ENCODE measurements at regions not wholly inside any gene's neighbourhood (a gene's known extent, or its start where the extent isn't known, plus 50 kb on each side); places are given as distances from the start of the nearest gene placed in this dataset.
A peak's percentile ranks its signal among the peaks of the same experiment; 100 is the strongest.

DNA sequence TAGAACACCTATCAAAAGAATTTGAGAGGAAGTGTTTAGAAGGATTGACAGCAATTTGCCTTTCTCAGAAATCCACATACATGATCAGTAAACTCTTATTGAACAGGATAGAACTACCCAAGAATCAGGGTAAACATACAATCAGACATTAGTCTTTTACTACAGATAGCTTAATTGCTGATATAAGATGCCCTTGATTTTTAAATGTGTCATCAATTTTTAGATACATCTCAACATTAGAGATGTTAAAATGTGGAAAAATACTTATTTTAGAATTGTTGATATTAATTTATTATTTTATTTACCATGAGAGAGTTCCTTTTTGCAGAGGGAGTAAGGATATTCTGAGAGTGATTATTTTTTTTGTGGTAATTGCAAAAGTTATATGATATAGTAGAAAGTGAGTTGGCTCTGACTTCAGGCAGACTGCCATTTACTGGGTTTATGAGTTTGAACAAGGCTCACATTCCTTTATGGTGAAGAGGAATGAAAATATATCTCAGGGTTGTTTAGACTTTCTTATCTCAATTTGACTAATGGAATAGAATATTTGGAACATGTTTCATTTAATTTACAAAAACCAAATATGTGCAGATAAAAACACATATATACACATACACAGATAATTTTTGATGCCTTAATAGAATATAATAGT lies 302.8 kb upstream of the GOLIM4 start:
- Histone ChIP-seq H3K4me1 (ENCODE audit: control insufficient read depth, insufficient read depth, low read length) (peaks cover 12% of the 10 kb centered on the region), H3K9me3 (replicated peaks; ENCODE audit: low read length) (no peaks in the 10 kb centered on the region)

DNA sequence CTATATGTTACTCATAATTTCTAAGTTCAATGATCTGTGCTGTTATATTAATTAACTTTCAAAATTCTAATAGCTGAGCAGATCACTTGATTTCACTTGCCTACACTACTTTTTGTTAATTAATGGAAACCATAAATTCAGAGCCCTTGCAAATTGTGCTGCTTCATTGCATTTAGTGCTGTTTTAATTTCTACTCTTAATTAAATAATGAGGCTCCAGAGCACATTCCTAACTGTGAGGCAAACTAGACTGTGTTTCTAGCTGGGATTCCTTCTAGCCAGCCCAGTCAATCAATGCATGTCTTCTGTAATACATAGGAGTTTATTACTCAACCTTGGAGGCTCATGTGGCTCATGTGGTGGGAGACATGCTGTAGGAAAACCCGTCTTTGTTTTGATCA lies 301.1 kb upstream of the GOLIM4 start:
- H3K36me3 ChIP-seq (ENCODE audit: insufficient read depth, low read length), result no peaks in the 10 kb centered on the region
- H3K4me1 ChIP-seq (ENCODE audit: control insufficient read depth, insufficient read depth, low read length), result peaks cover 12% of the 10 kb centered on the region
- H3K27me3 ChIP-seq (ENCODE audit: control insufficient read depth, insufficient read depth, low read length), result no peaks in the 10 kb centered on the region
- H3K9me3 ChIP-seq (replicated peaks; ENCODE audit: low read length), result no peaks in the 10 kb centered on the region
- no peak overlapping the region for H3K4me3 ChIP-seq (ENCODE audit: low read length)
- no peak overlapping the region for H3K4me2 ChIP-seq (ENCODE audit: low read length)
- no peak overlapping the region for H3K9ac ChIP-seq (ENCODE audit: low read depth, low read length)

More for the DNA sequence above, 302.8 kb upstream of the GOLIM4 start:
- Histone ChIP-seq H3K9ac (ENCODE audit: low read depth, low read length) (no peak overlapping the region), H3K4me2 (ENCODE audit: low read length) (peak overlapping the region; percentile 28), H3K27me3 (ENCODE audit: control insufficient read depth, insufficient read depth, low read length) (no peaks in the 10 kb centered on the region), H3K4me3 (ENCODE audit: low read length) (no peak overlapping the region), H3K36me3 (ENCODE audit: insufficient read depth, low read length) (no peaks in the 10 kb centered on the region)

DNA sequence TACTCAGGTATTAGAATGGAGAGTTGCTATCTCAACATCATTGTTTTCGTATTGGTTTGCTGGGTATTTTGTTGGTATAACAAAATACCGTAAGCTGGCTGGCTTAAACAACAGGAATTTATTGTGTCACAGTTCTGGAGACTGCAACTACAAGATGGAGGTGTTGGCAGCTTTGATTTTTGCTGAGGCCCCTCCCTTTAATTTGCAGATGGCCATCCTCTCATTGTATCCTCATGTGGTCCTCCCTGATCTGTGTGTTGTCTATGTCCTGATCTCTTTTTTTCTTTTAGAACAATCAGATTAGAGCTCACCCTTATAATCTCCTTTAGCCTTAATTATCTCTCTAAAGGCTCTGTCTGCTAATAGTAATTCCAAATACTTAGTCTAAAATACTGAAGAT lies 299.8 kb upstream of the GOLIM4 start:
- no peak overlapping the region for H3K9ac ChIP-seq (ENCODE audit: low read depth, low read length)
- no peaks in the 10 kb centered on the region for H3K36me3 ChIP-seq (ENCODE audit: insufficient read depth, low read length)
- H3K4me2 ChIP-seq (ENCODE audit: low read length), result no peak overlapping the region
- H3K27me3 ChIP-seq (ENCODE audit: control insufficient read depth, insufficient read depth, low read length), result no peaks in the 10 kb centered on the region
- H3K9me3 ChIP-seq (replicated peaks; ENCODE audit: low read length), result no peaks in the 10 kb centered on the region
- peaks cover 12% of the 10 kb centered on the region for H3K4me1 ChIP-seq (ENCODE audit: control insufficient read depth, insufficient read depth, low read length)
- no peak overlapping the region for H3K4me3 ChIP-seq (ENCODE audit: low read length)

DNA sequence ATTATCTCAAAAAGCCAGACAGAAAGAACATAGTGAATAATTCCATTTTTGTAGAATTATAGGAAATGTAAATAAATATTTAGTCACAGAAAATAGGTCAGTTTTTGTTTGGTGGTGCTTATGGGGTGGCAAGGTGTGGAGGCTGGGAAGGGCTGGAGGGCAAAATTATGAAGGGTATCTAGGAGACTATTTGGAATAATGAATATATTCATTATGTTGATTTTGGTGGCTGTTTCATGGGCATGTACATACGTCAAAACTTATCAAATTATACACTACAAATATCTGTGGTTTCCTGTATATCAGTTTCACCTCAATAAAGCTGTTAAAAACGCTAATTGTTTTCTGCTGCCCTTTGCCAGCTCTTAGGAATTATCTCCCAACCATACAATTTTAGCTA lies 298.7 kb upstream of the GOLIM4 start:
- no peak overlapping the region for H3K4me3 ChIP-seq (ENCODE audit: low read length)
- H3K9ac ChIP-seq (ENCODE audit: low read depth, low read length), result no peak overlapping the region
- H3K4me1 ChIP-seq (ENCODE audit: control insufficient read depth, insufficient read depth, low read length), result peaks cover 12% of the 10 kb centered on the region
- H3K27me3 ChIP-seq (ENCODE audit: control insufficient read depth, insufficient read depth, low read length), result no peaks in the 10 kb centered on the region
- no peaks in the 10 kb centered on the region for H3K9me3 ChIP-seq (replicated peaks; ENCODE audit: low read length)
- no peaks in the 10 kb centered on the region for H3K36me3 ChIP-seq (ENCODE audit: insufficient read depth, low read length)
- no peak overlapping the region for H3K4me2 ChIP-seq (ENCODE audit: low read length)

DNA sequence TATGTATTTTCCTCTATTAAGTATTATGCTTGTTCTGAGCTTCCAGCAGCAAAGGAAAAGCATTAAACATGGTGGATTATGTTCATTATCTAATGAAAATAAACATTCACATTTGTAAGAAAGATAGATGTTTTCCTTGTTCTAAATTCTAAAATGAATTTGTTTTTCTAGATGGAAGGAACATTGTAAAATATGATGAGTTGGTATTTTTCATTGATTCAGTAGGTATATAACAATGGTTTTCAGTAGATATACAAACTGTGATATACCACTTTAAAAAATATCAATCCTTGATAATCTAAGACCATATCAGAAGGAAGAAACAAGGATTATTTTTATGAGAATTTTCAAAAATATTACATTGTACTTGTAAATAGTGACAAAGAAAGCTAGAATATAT lies 290.6 kb upstream of the GOLIM4 start:
- no peaks in the 10 kb centered on the region for H3K27me3 ChIP-seq (ENCODE audit: control insufficient read depth, insufficient read depth, low read length)
- H3K9me3 ChIP-seq (replicated peaks; ENCODE audit: low read length), result no peaks in the 10 kb centered on the region
- no peak overlapping the region for H3K4me2 ChIP-seq (ENCODE audit: low read length)
- H3K36me3 ChIP-seq (ENCODE audit: insufficient read depth, low read length), result no peaks in the 10 kb centered on the region
- no peak overlapping the region for H3K4me3 ChIP-seq (ENCODE audit: low read length)
- H3K4me1 ChIP-seq (ENCODE audit: control insufficient read depth, insufficient read depth, low read length), result no peaks in the 10 kb centered on the region
- no peak overlapping the region for H3K9ac ChIP-seq (ENCODE audit: low read depth, low read length)

DNA sequence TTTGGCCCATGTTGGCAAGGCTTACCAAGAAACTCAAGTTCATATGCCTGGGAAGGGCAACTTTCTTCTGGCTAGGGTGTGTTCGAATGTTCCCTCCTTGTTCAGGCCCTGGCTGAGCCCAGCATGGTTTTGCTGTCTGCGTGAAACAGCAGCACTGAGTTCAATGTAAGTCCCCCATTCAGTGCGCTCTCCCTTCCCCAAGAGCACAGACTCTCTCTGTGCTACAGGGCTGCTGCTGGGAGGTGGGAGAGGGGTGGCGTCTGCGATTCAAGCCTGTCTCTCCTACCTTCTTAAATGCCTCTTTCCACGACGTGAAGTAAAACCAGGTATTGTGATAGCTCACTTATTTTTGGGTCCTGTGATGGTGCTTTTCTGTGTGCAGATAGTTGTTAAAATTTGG lies 289.3 kb upstream of the GOLIM4 start:
- Histone ChIP-seq H3K4me2 (ENCODE audit: low read length) (no peak overlapping the region), H3K36me3 (ENCODE audit: insufficient read depth, low read length) (no peaks in the 10 kb centered on the region), H3K9ac (ENCODE audit: low read depth, low read length) (no peak overlapping the region), H3K27me3 (ENCODE audit: control insufficient read depth, insufficient read depth, low read length) (no peaks in the 10 kb centered on the region), H3K4me3 (ENCODE audit: low read length) (no peak overlapping the region), H3K4me1 (ENCODE audit: control insufficient read depth, insufficient read depth, low read length) (no peaks in the 10 kb centered on the region), H3K9me3 (replicated peaks; ENCODE audit: low read length) (no peaks in the 10 kb centered on the region)

DNA sequence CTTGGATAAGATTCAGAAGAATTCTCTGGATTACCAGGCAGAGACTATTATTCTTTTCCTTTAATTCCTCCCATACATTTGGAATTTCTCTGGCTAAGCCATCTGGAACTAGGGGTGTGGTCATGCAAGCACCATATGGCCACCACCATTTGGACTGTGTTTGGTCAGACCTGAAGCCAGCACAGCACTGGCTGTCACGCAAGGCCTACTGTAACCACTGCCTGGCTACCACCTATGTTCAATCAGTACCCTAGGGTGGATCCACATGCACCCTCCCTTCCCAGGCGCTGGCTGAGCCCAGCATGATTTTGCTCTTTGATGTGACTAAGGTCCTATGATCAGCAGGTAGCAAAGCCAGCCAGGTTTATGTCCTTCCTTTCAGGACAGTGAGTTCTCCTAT lies 287.8 kb upstream of the GOLIM4 start:
- no peak overlapping the region for H3K4me3 ChIP-seq (ENCODE audit: low read length)
- no peaks in the 10 kb centered on the region for H3K4me1 ChIP-seq (ENCODE audit: control insufficient read depth, insufficient read depth, low read length)
- H3K9me3 ChIP-seq (replicated peaks; ENCODE audit: low read length), result no peaks in the 10 kb centered on the region
- no peaks in the 10 kb centered on the region for H3K36me3 ChIP-seq (ENCODE audit: insufficient read depth, low read length)
- H3K4me2 ChIP-seq (ENCODE audit: low read length), result no peak overlapping the region
- no peak overlapping the region for H3K9ac ChIP-seq (ENCODE audit: low read depth, low read length)
- H3K27me3 ChIP-seq (ENCODE audit: control insufficient read depth, insufficient read depth, low read length), result no peaks in the 10 kb centered on the region

DNA sequence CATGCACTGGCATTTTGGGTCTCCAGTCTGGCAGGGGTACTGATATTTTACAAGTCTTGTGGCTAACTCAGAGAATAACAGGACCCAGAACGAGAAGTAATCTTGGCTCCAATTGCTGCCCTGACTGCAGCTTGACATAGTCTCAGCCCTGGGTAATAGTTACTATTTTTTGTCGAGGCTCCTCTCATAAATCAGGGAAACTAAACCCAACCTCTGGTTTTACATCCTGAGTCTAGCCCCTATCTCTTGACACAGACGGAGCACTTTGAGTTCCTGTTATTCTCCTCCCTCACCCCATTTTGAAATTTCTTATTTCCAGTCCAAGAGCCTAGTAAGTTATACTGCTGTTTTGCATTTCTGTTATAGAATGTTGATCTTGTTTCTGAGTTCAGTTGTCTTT lies 276.1 kb upstream of the GOLIM4 start:
- Histone ChIP-seq H3K9ac (ENCODE audit: low read depth, low read length) (no peak overlapping the region), H3K4me2 (ENCODE audit: low read length) (no peak overlapping the region), H3K36me3 (ENCODE audit: insufficient read depth, low read length) (no peaks in the 10 kb centered on the region), H3K4me1 (ENCODE audit: control insufficient read depth, insufficient read depth, low read length) (no peaks in the 10 kb centered on the region), H3K4me3 (ENCODE audit: low read length) (no peak overlapping the region), H3K9me3 (replicated peaks; ENCODE audit: low read length) (no peaks in the 10 kb centered on the region), H3K27me3 (ENCODE audit: control insufficient read depth, insufficient read depth, low read length) (no peaks in the 10 kb centered on the region)

DNA sequence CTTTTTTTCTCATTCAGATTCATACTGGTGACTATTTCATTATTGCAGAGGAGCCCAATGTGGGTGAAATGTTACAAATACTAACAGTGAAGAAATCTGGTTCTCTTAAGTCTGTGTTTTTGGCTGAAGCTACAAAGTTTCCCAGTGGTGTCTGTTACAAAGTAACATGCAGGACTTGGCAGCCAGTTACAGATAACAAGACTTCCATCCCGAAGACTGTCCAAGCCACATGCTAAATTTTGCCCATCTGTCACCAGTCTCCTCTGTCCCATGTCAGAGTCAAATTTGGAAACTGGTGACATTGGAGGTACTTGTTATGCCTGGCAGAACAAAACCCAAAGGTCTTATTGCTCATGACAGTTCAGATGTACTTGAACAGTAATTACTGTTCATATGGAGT lies 269.2 kb upstream of the GOLIM4 start:
- no peaks in the 10 kb centered on the region for H3K36me3 ChIP-seq (ENCODE audit: insufficient read depth, low read length)
- H3K4me1 ChIP-seq (ENCODE audit: control insufficient read depth, insufficient read depth, low read length), result no peaks in the 10 kb centered on the region
- no peaks in the 10 kb centered on the region for H3K9me3 ChIP-seq (replicated peaks; ENCODE audit: low read length)
- no peaks in the 10 kb centered on the region for H3K27me3 ChIP-seq (ENCODE audit: control insufficient read depth, insufficient read depth, low read length)
- H3K4me2 ChIP-seq (ENCODE audit: low read length), result no peak overlapping the region
- no peak overlapping the region for H3K4me3 ChIP-seq (ENCODE audit: low read length)
- H3K9ac ChIP-seq (ENCODE audit: low read depth, low read length), result no peak overlapping the region

DNA sequence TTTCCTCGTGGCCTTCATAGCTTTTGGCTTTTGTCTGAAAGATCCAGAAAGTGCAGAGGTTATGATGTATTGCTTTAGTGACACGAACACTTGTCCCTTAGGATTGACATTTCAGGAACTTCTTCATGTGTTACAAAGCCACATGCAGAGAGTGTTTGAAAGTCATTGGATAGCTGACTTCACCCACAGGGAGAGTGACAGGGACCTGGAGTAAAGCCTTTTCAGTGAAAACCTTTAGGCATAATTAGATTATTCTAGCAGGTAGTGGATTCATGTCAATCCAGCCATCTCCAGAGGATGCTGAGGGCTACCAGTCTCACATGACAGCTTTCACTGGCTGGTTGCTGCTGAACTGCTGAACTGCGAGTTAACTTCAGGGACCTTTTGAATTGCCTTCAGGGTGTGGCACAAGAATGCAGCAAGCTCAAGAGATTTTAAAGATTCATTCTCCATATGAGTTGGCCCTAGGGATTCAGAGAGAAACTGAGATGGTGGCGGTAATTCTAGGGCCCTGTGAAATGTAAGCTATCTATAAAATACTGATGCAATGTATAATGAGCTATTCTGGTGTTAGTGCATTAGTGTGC lies 267.0 kb upstream of the GOLIM4 start:
- H3K9ac ChIP-seq (ENCODE audit: low read depth, low read length), result no peak overlapping the region
- no peak overlapping the region for H3K4me2 ChIP-seq (ENCODE audit: low read length)
- H3K4me1 ChIP-seq (ENCODE audit: control insufficient read depth, insufficient read depth, low read length), result no peaks in the 10 kb centered on the region
- no peak overlapping the region for H3K4me3 ChIP-seq (ENCODE audit: low read length)
- H3K9me3 ChIP-seq (replicated peaks; ENCODE audit: low read length), result no peaks in the 10 kb centered on the region
- H3K27me3 ChIP-seq (ENCODE audit: control insufficient read depth, insufficient read depth, low read length), result no peaks in the 10 kb centered on the region
- H3K36me3 ChIP-seq (ENCODE audit: insufficient read depth, low read length), result no peaks in the 10 kb centered on the region

DNA sequence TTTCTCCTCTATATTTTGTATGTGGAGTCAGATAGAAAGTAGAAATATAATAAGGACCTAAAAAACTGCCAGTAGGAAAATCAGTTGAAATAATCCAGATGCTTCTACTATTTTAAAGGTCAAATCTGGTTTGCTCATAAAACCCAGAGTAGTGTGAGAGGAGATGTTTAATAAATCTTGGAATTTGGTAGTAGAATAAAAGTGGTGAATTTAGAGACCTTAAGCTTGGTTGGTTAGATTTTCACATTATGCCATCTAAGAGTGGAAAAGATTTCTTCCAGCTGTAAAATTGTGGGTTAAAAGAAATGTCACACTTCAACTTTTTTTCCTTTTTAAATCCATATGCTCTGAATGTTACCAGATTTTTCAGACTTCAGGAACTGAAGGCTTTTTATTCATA lies 266.4 kb upstream of the GOLIM4 start:
- no peak overlapping the region for H3K4me2 ChIP-seq (ENCODE audit: low read length)
- no peaks in the 10 kb centered on the region for H3K4me1 ChIP-seq (ENCODE audit: control insufficient read depth, insufficient read depth, low read length)
- no peaks in the 10 kb centered on the region for H3K36me3 ChIP-seq (ENCODE audit: insufficient read depth, low read length)
- no peaks in the 10 kb centered on the region for H3K27me3 ChIP-seq (ENCODE audit: control insufficient read depth, insufficient read depth, low read length)
- H3K9me3 ChIP-seq (replicated peaks; ENCODE audit: low read length), result no peaks in the 10 kb centered on the region
- H3K4me3 ChIP-seq (ENCODE audit: low read length), result no peak overlapping the region
- H3K9ac ChIP-seq (ENCODE audit: low read depth, low read length), result no peak overlapping the region

DNA sequence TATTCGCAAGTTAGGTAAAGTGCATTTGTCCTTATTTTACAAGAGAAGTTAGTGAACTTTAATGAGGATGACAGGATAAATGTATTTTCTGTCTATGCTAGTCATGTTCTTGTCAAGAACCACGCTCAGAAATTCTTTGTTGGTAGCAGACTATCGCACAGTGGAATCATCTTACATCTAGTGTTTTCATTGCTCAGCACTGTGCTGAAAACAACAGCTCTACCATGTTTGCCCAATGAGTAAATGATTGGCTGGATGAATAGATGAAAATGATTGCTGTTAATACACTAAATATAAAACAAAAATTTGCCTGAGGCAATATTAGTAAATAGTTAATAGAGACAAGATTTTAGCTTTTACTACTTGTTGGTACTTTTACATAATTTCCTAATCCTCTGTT lies 265.3 kb upstream of the GOLIM4 start:
- no peak overlapping the region for H3K9ac ChIP-seq (ENCODE audit: low read depth, low read length)
- H3K4me3 ChIP-seq (ENCODE audit: low read length), result no peak overlapping the region
- H3K36me3 ChIP-seq (ENCODE audit: insufficient read depth, low read length), result no peaks in the 10 kb centered on the region

More for the DNA sequence above, 265.3 kb upstream of the GOLIM4 start:
- Histone ChIP-seq H3K27me3 (ENCODE audit: control insufficient read depth, insufficient read depth, low read length) (no peaks in the 10 kb centered on the region), H3K4me2 (ENCODE audit: low read length) (no peak overlapping the region), H3K4me1 (ENCODE audit: control insufficient read depth, insufficient read depth, low read length) (no peaks in the 10 kb centered on the region), H3K9me3 (replicated peaks; ENCODE audit: low read length) (no peaks in the 10 kb centered on the region)

Data from skeletal muscle satellite cell (primary cell).